Activated CD8-positive, alpha-beta memory T cell treated with anti-CD3 and anti-CD28 coated beads, Interleukin-2, amount 50 U/mL, for 48 hours (primary cell): ENCODE measurements at regions not wholly inside any gene's neighbourhood (a gene's known extent, or its start where the extent isn't known, plus 50 kb on each side); places are given as distances from the start of the nearest gene placed in this dataset.
"Not testable (repeated sequence)": the region's sequence is repeated elsewhere in the genome, so short reads cannot be mapped to it uniquely, and the experiment has no call there.

Experiments
- DNase-seq: peaks from one replicate; pipeline ENCODE4 v3.0.0-alpha.2; 2020

DNA sequence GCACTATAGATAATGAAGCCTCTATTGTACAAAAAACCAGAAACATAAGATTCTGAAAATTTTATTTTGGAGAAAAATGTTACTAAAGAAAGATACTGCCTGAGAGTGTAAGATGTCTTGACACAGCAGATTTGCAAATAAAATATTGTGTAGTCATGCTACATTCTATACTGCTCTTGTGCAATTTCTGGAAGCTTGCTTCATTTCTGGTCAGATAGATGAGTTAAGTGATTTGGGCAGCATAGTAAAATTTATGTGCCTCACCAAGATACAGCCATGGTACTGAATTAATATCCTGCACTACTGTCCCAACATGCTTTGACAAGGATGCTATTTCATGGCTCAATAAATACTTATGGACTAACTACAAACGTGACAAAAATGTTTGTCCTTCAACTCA is 55.1 kb upstream of the STARD13 start:
- DNase-seq, result no peak

DNA sequence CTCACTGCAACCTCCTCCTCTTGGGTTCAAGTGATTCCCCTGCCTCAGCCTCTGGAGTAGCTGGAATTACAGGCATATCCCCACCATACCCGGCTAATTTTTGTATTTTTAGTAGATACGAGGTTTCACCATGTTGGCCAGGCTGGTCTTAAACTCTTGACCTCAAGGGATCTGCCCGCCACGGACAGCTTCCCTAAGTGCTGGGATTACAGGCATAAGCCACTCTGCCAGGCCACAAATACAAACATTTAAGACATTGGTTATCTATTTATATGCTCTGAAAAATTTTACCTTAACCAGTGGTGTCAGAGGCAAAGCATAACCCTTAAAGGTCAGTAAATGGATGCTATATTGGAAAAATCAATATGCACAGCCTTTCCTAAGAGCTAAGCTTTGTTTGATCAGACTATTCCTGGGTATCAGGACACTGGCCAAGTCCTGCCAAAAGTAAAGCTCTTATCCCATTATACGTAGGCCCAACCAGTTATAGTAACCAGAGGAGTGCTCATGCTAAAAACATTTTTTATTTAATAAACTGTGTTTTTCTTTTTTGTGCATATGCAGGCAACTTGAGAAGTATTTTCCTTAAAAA is 56.4 kb upstream of the STARD13 start:
- DNase-seq, result no peak

DNA sequence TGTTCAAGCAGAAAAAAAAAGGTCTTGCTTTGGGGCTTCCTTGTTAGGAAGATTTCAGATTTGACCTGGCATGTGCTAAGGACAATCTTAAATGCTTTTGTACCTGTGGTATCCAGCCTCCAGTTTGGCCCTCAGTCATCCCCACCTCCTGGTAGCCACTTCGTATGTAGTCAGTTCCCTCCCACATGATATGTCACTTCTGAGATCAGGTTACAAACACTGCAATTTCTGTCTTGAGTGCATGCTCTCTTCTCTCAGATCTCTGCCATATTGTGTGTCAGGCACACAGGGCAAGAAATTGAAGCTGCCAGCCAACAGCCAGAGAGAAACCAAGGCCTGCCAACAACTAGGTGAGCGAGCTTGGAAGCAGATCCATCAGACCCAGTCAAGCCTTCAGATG is 60.3 kb upstream of the STARD13 start:
- no peak for DNase-seq

- no peak for DNase-seq
These were observed 62.3 kb upstream of the STARD13 start for GRCh38 chr13:33347861-33348260.

GRCh38 chr13:33348366-33348765 is 62.8 kb upstream of the STARD13 start:
- DNase-seq, result no peak

DNA sequence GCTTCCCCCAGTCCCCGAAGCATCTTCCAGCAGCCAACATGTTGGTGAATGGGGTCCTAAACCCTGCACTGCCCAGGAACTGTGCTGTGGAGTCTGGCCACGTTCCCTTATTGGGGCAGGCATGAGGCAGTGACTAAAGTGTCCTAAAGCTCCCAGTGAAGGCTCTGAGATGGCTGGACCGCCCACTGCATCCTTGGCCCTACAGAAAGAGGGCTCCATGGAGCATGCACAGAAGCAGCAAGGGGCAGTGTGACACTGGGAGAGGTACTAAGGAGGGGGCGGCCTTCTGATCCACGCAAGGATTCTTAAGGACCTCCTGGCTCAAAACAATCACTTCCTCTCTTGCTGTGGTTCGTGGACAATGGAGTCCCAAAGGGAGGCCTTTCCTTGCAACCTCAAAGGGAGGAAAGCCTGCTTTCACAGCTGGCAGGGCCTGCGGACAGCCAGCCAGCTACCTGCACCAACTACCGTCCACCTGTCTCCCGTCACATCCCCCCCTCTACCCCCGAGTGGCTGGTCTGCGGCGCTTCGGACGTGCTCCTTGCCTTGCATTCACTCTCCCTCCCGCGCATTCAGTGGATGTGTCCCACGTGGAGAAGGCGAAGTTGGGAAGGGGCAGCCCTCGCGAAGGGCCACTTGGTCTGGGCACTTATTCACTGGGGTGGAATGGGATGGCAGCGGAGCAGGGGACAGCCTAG is 63.9 kb upstream of the STARD13 start:
- DNase-seq, result no peak

- no peak for DNase-seq
These were observed 64.7 kb upstream of the STARD13 start for GRCh38 chr13:33349986-33350826.

- no peak for DNase-seq
These were observed 65.8 kb upstream of the STARD13 start for GRCh38 chr13:33351319-33351718.

GRCh38 chr13:33352041-33352440 is 66.5 kb upstream of the STARD13 start:
- DNase-seq, result no peak

GRCh38 chr13:33352526-33352925 is 67.0 kb upstream of the STARD13 start:
- DNase-seq, result no peak

DNA sequence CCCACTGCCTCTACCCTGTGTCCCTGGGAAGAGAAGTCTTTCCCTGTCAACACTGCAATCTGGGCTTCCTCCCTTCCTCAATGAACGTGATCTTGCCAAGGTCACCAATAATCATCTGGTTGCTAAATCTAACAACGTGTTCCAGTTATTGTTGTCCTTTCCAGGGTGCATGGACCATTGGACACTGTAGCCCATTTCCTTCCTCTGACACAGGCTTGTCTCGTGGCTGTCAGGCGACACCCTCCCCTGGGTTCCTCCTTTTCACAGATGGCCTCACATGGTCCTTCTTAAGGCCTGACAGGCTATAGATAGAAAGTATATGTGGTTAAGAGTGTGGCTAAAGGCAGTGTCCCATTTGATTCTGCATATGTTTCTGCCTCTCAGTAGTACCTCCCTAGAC is 67.7 kb upstream of the STARD13 start:
- DNase-seq, result no peak

GRCh38 chr13:33353646-33354045 is 68.1 kb upstream of the STARD13 start:
- DNase-seq, result no peak

GRCh38 chr13:33355201-33355895 is 69.8 kb upstream of the STARD13 start:
- DNase-seq, result no peak

DNA sequence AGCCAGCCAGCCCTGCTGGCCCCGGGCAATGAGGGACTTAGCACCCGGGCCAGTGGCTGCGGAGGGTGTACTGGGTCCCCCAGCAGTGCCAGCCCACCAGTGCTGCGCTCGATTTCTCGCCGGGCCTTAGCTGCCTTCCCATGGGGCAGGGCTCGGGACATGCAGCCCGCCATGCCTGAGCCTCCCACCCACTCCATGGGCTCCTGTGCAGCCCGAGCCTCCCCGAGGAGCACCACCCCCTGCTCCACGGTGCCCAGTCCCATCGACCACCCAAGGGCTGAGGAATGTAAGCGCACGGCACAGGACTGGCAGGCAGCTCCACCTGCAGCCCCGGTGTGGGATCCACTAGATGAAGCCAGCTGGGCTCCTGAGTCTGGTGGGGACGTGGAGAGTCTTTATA is 72.5 kb upstream of the STARD13 start:
- DNase-seq, result not testable (repeated sequence)

DNA sequence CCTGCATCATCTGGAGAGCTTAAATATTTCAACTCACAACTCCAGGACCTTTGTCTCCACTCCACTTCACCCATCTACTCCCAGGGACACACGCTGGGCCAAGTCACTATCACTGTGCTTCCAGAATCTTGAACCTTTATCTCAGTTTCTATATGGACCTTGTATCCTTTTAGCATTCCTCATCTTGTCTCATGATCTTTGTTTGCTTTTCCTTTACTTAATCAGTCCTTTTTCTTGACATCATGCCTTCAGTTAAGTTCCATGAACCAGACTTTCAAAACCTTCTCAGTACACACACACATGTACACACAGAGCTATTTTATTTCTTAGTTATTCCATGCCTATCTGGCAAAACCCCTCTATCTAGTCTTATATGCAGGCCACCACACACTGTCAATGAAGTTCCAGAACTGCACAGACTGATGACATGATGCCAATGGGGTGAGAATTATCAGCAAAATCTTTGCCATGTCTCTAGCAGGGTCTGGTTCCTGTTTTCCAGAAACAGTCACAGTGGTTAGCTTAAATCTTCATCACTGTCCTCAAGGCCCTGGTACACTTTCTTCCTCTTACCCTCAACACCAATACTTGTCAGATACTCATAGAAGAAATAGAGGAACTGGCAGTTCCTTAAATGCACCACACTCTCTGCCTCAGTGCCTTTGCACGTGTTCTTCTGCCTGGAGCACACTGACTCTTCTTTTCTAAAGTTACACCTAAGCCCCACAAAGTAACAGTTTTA is 77.6 kb upstream of the STARD13 start:
- no peak for DNase-seq

DNA sequence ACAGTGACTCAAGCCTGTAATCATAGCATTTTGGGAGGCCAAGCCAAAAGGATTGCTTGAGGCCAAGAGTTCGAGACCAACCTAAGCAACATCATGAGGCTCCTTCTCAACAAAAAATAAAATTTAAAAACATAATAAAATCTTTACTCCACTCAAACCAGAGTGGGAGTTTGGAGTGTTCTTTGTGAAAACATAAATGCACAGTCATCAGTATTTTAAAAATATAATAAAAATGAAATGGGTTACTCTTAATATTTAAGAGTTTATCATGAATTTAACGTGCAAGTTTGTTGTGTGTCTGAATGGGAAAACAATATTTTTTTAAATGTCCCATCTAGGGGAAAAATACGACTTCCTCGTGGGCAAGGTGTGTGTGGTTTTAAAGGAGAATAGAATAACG is 78.6 kb upstream of the STARD13 start:
- DNase-seq, result no peak

GRCh38 chr13:33366469-33367062 is 81.0 kb upstream of the STARD13 start:
- no peak for DNase-seq

DNA sequence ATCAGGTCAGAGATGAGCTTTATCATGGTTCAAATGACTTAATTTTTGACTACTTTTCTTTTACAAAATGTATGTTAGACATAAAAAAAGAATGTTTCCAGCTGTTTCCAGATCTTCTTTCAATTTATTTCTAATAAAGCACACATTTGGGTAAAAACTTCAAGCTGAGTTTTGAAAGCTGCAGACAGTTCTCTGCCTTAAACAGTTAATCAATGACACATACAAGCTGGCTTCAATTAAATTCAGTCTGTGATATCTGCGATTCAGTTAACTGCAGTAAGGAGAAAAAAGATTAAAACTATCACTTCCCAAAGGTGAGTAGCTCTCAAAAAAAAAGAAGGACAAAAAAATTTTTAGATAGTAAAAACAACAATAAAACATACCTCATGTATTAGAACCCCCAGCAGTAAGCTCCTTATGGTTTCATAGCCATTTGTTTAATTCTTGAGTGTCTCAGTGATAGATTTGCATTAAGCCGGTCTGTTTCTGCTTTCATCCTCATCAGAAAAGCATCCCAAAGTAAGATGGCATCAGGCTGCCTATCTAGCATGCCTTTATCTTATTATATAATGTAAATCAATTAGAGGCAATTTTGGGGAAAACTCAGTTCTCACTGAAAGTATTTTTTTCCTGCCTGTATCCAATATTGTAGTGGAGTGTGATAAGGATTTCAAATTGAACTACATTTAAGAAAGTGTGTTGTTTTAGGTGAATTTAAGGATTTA is 81.8 kb upstream of the STARD13 start:
- DNase-seq, result no peak

- DNase-seq, result no peak
These were observed 82.4 kb upstream of the STARD13 start for GRCh38 chr13:33367926-33368325.

DNA sequence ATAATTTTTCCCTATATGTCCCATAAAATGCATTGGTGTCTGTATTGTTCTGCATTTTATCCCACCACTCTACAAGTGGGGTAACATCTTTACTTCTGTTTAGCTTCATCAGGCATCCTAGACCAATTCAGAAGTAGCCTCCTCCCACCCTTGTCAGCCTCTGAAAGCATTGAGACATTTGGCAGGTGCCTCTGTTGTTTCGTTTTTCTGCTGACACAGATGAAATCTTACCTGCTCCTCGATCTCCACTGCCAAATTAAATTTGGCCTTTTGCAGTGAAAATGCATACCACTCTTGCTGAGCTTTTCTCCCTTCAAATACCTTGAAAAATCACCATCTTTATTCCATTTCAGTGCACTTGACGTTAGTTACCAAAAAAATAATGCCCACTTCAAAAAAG is 83.5 kb upstream of the STARD13 start:
- DNase-seq, result no peak

DNA sequence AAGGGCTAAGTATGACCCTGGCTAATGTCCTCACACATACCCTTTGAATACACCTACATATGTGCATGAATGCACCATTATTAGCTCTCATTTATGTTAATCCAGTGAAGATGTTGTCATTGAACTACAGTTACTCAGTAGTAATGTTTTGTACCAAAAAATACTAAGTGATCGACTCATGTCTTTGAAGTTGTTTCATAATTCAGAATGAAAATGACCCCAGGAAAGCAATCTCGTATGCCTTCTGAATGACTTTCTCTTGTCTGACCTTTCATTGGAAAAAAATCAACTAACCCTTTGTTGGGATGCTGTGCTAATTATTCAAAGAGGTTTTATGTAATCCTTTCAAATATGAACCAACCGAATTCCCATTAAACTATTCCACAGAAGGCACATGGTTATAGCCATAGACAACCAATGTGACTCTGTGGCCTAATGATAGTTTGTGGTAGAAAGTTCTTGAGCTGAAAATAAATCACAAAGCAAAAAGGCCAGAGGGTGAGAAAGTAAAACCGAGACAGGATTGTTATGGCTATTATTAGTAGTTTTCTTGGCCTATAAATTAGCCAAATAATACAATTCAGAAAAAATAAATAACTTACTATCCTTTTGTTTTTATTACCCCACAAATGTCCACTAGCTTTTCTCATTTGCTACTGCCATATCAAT is 86.8 kb upstream of the STARD13 start:
- DNase-seq, result no peak
